PC-9 (cell line): ENCODE measurements at regions not wholly inside any gene's neighbourhood (a gene's known extent, or its start where the extent isn't known, plus 50 kb on each side); places are given as distances from the start of the nearest gene placed in this dataset.

Experiments
- BruUV-seq: library from RNA; stranded (reverse); fragments of 400-500 nt; replicated peaks from 2 replicates; lab custom pipeline; 2021; lab: Mats Ljungman, UMichigan
- CTCF ChIA-PET: fragments of 300-600 bp; sonication (Branson Sonifier 250); formaldehyde crosslinking; loops from one replicate; lab custom pipeline; 2022; ENCODE audit warnings: antibody characterized with exemption; lab: Charles Lee
- POLR2A ChIA-PET: fragments of 300-600 bp; sonication (Branson Sonifier 250); formaldehyde crosslinking; loops from one replicate; lab custom pipeline; 2022; ENCODE audit warnings: antibody characterized with exemption; ENCODE audit not compliant: unreplicated experiment; lab: Charles Lee
- DNase-seq, 2 experiments: peaks; one replicate each; pipeline versions ENCODE4 v3.0.0 to v3.0.0-alpha.2; 2015 to 2022; ENCODE audit warnings: mixed read lengths in 1 of 2
- H2AFZ ChIP-seq: fragments of 200-600 bp; sonication (generic); 2 replicates; pipeline ENCODE4 v1.8.1; 2017; ENCODE audit warnings: antibody characterized with exemption
- H3F3A ChIP-seq: fragments of 200-600 bp; sonication (generic); 2 replicates; pipeline ENCODE4 v1.8.1; 2017; ENCODE audit warnings: antibody characterized with exemption, mild to moderate bottlenecking, low read depth; ENCODE audit not compliant: insufficient read depth
- H3K27ac ChIP-seq: fragments of 200-600 bp; sonication (generic); 2 replicates; pipeline ENCODE4 v1.6.1; 2016; ENCODE audit warnings: mixed run types
- H3K27me3 ChIP-seq: fragments of 200-600 bp; sonication (generic); 2 replicates; pipeline ENCODE4 v1.6.1; 2016; ENCODE audit warnings: low read depth, mixed run types; ENCODE audit not compliant: insufficient read depth
- H3K36me3 ChIP-seq: fragments of 200-600 bp; sonication (generic); 2 replicates; pipeline ENCODE4 v1.6.1; 2016; ENCODE audit warnings: low read depth, mixed run types
- H3K4me1 ChIP-seq: fragments of 200-600 bp; sonication (generic); replicated peaks from 2 replicates; pipeline ENCODE4 v1.6.1; 2016; ENCODE audit warnings: mixed run types; ENCODE audit not compliant: insufficient read depth
- H3K4me2 ChIP-seq: fragments of 200-600 bp; sonication (generic); 2 replicates; pipeline ENCODE4 v1.6.1; 2017; ENCODE audit warnings: mixed run types
- H3K4me3 ChIP-seq: fragments of 200-600 bp; sonication (generic); 2 replicates; pipeline ENCODE4 v1.6.1; 2016; ENCODE audit warnings: mixed run types
- H3K79me2 ChIP-seq: fragments of 200-600 bp; sonication (generic); 2 replicates; pipeline ENCODE4 v1.6.1; 2017; ENCODE audit warnings: low read depth, mixed run types
- H3K9me2 ChIP-seq: fragments of 200-600 bp; sonication (generic); 2 replicates; pipeline ENCODE4 v1.8.1; 2017; ENCODE audit warnings: mild to moderate bottlenecking; ENCODE audit not compliant: insufficient read depth
- H3K9me3 ChIP-seq: fragments of 200-600 bp; sonication (generic); 2 replicates; pipeline ENCODE4 v1.8.1; 2016; ENCODE audit warnings: low read depth; ENCODE audit not compliant: insufficient read depth
- H4K20me1 ChIP-seq: fragments of 200-600 bp; sonication (generic); 2 replicates; pipeline ENCODE4 v1.8.1; 2017; ENCODE audit not compliant: insufficient read depth
- CTCF ChIP-seq: fragments of 200-600 bp; sonication (generic); conservative IDR thresholded peaks from 2 replicates; pipeline ENCODE4 v1.6.1; 2017; ENCODE audit warnings: mixed run types, antibody characterized with exemption, mild to moderate bottlenecking, moderate library complexity
- EZH2 ChIP-seq: fragments of 200-600 bp; sonication (generic); IDR thresholded peaks from 2 replicates; pipeline ENCODE4 v1.8.0; 2017; ENCODE audit warnings: antibody characterized with exemption, low read depth
- intact Hi-C: fragments of 100-400 bp; cut with micrococcal nuclease; formaldehyde crosslinking; loops from one replicate; pipeline ENCODE4 v1.10.0; 2022; ENCODE audit not compliant: unreplicated experiment

- Histone ChIP-seq H3K27ac (no peak overlapping the region), H3K27me3 (no peaks in the 10 kb centered on the region), H3F3A (no peaks in the 10 kb centered on the region), H3K79me2 (no peaks in the 10 kb centered on the region), H2AFZ (no peak overlapping the region), H3K4me2 (no peak overlapping the region), H3K4me3 (no peak overlapping the region), H3K4me1 (no peaks in the 10 kb centered on the region), H4K20me1 (no peaks in the 10 kb centered on the region), H3K9me2 (no peaks in the 10 kb centered on the region), H3K36me3 (no peaks in the 10 kb centered on the region), H3K9me3 (no peaks in the 10 kb centered on the region)
- no peak for TF ChIP-seq EZH2
- TF ChIP-seq CTCF: no peak
- intact Hi-C loops: no loop called here
- ChIA-PET POLR2A (no interaction called here), CTCF (no interaction called here)
- BruUV-seq: no TSS peak
- DNase-seq: no peak
These were observed 314.7 kb downstream of the TXNL1 start for GRCh38 chr18:56323673-56324072.

GRCh38 chr18:56322406-56322805 lies 316.0 kb downstream of the TXNL1 start:
- POLR2A ChIA-PET: no interaction called here
- Histone ChIP-seq H3K4me3 (no peak overlapping the region), H3K4me1 (no peaks in the 10 kb centered on the region), H2AFZ (no peak overlapping the region), H3K9me3 (no peaks in the 10 kb centered on the region), H3K4me2 (no peak overlapping the region), H3K27ac (no peak overlapping the region), H3K27me3 (no peaks in the 10 kb centered on the region), H4K20me1 (no peaks in the 10 kb centered on the region), H3K9me2 (no peaks in the 10 kb centered on the region), H3K79me2 (no peaks in the 10 kb centered on the region), H3F3A (no peaks in the 10 kb centered on the region), H3K36me3 (no peaks in the 10 kb centered on the region)
- BruUV-seq: no TSS peak
- TF ChIP-seq CTCF (no peak), EZH2 (no peak)
- DNase-seq: no peak
- CTCF ChIA-PET: no interaction called here
- intact Hi-C loops: no loop called here

GRCh38 chr18:56321470-56321869 lies 316.9 kb downstream of the TXNL1 start:
- no peak overlapping the region for H3K27ac ChIP-seq
- H3K4me3 ChIP-seq: no peak overlapping the region
- H3K4me1 ChIP-seq: no peaks in the 10 kb centered on the region
- H3K36me3 ChIP-seq: no peaks in the 10 kb centered on the region
- DNase-seq: no peak
- H3K4me2 ChIP-seq: no peak overlapping the region
- H3K9me2 ChIP-seq: no peaks in the 10 kb centered on the region
- no TSS peak for BruUV-seq
- no peaks in the 10 kb centered on the region for H3K9me3 ChIP-seq
- intact Hi-C loops: no loop called here
- POLR2A ChIA-PET: no interaction called here
- no peaks in the 10 kb centered on the region for H3K27me3 ChIP-seq
- no peaks in the 10 kb centered on the region for H4K20me1 ChIP-seq
- H2AFZ ChIP-seq: no peak overlapping the region; the same call in 1 of the 2 replicates
- CTCF ChIA-PET: no interaction called here
- TF ChIP-seq CTCF (no peak), EZH2 (no peak)
- H3F3A ChIP-seq: no peaks in the 10 kb centered on the region
- no peaks in the 10 kb centered on the region for H3K79me2 ChIP-seq
